ENCODE measurements at regions not wholly inside any gene's neighbourhood (a gene's known extent, or its start where the extent isn't known, plus 50 kb on each side); places are given as distances from the start of the nearest gene placed in this dataset.

- no peak for DNase-seq (ENCODE audit: low read depth in 3 of 3, low spot score in 2 of 3)
These were observed 304.9 kb upstream of the DUSP10 start for GRCh38 chr1:222046684-222047263.

- DNase-seq (ENCODE audit: low read depth in 3 of 3, low spot score in 2 of 3) = no peak
These were observed 303.9 kb upstream of the DUSP10 start for GRCh38 chr1:222045786-222046185.

GRCh38 chr1:222045236-222045635 is 303.3 kb upstream of the DUSP10 start:
- no peak for DNase-seq (ENCODE audit: low read depth in 3 of 3, low spot score in 2 of 3)

GRCh38 chr1:222043444-222044292 is 301.8 kb upstream of the DUSP10 start:
- peak in 2 of 3 donors; percentile 54 to 71 for DNase-seq (ENCODE audit: low read depth in 3 of 3, low spot score in 2 of 3)

- no peak for DNase-seq (ENCODE audit: low read depth in 3 of 3, low spot score in 2 of 3)
These were observed 300.2 kb upstream of the DUSP10 start for GRCh38 chr1:222042120-222042519.

GRCh38 chr1:222040955-222041354 is 299.1 kb upstream of the DUSP10 start:
- DNase-seq (ENCODE audit: low read depth in 3 of 3, low spot score in 2 of 3) = no peak

GRCh38 chr1:222040121-222040805 is 298.4 kb upstream of the DUSP10 start:
- DNase-seq (ENCODE audit: low read depth in 3 of 3, low spot score in 2 of 3) = no peak

GRCh38 chr1:222038971-222039370 is 297.1 kb upstream of the DUSP10 start:
- DNase-seq (ENCODE audit: low read depth in 3 of 3, low spot score in 2 of 3) = no peak

GRCh38 chr1:222037720-222038119 is 295.8 kb upstream of the DUSP10 start:
- no peak for DNase-seq (ENCODE audit: low read depth in 3 of 3, low spot score in 2 of 3)

- DNase-seq (ENCODE audit: low read depth in 3 of 3, low spot score in 2 of 3) = no peak
These were observed 292.9 kb upstream of the DUSP10 start for GRCh38 chr1:222034790-222035189.

GRCh38 chr1:222033450-222033849 is 291.6 kb upstream of the DUSP10 start:
- DNase-seq (ENCODE audit: low read depth in 3 of 3, low spot score in 2 of 3) = no peak

GRCh38 chr1:222031318-222031717 is 289.4 kb upstream of the DUSP10 start:
- no peak for DNase-seq (ENCODE audit: low read depth in 3 of 3, low spot score in 2 of 3)

GRCh38 chr1:222028676-222029075 is 286.8 kb upstream of the DUSP10 start:
- no peak for DNase-seq (ENCODE audit: low read depth in 3 of 3, low spot score in 2 of 3)

- no peak for DNase-seq (ENCODE audit: low read depth in 3 of 3, low spot score in 2 of 3)
These were observed 286.2 kb upstream of the DUSP10 start for GRCh38 chr1:222028116-222028515.

GRCh38 chr1:222026280-222026679 is 284.4 kb upstream of the DUSP10 start:
- DNase-seq (ENCODE audit: low read depth in 3 of 3, low spot score in 2 of 3) = no peak

- no peak for DNase-seq (ENCODE audit: low read depth in 3 of 3, low spot score in 2 of 3)
These were observed 281.1 kb upstream of the DUSP10 start for GRCh38 chr1:222023025-222023424.

GRCh38 chr1:222021129-222021528 is 279.2 kb upstream of the DUSP10 start:
- DNase-seq (ENCODE audit: low read depth in 3 of 3, low spot score in 2 of 3) = no peak

- DNase-seq (ENCODE audit: low read depth in 3 of 3, low spot score in 2 of 3) = no peak
These were observed 278.7 kb upstream of the DUSP10 start for GRCh38 chr1:222020553-222020952.

GRCh38 chr1:222019029-222019428 is 277.1 kb upstream of the DUSP10 start:
- DNase-seq (ENCODE audit: low read depth in 3 of 3, low spot score in 2 of 3) = no peak

GRCh38 chr1:222018041-222018440 is 276.2 kb upstream of the DUSP10 start:
- DNase-seq (ENCODE audit: low read depth in 3 of 3, low spot score in 2 of 3) = no peak

GRCh38 chr1:222015686-222016085 is 273.8 kb upstream of the DUSP10 start:
- DNase-seq (ENCODE audit: low read depth in 3 of 3, low spot score in 2 of 3) = no peak

- DNase-seq (ENCODE audit: low read depth in 3 of 3, low spot score in 2 of 3) = no peak
These were observed 272.1 kb upstream of the DUSP10 start for GRCh38 chr1:222014001-222014400.

All from right renal cortex interstitium (tissue), 3 donors.